Dermis microvascular lymphatic vessel endothelial cell (primary cell): ENCODE measurements at regions not wholly inside any gene's neighbourhood (a gene's known extent, or its start where the extent isn't known, plus 50 kb on each side); places are given as distances from the start of the nearest gene placed in this dataset.
"Not testable (repeated sequence)": the region's sequence is repeated elsewhere in the genome, so short reads cannot be mapped to it uniquely, and the experiment has no call there.

Experiments
- DNase-seq, 2 donors: peaks; one replicate each; pipeline versions ENCODE4 v3.0.0 to v3.0.0-alpha.2; 2010; ENCODE audit warnings: low read depth in 2 of 2

- no peak for DNase-seq
These were observed 72.7 kb upstream of the HSPA9 start for GRCh38 chr5:138647794-138648410.

GRCh38 chr5:138647261-138647788, 72.1 kb upstream of the HSPA9 start:
- DNase-seq: peak in 1 of 2 donors; percentile 26

- DNase-seq: no peak
These were observed 71.5 kb upstream of the HSPA9 start for GRCh38 chr5:138646671-138647070.

GRCh38 chr5:138645778-138646575, 70.8 kb upstream of the HSPA9 start:
- DNase-seq: no peak

GRCh38 chr5:138643040-138643791, 68.0 kb upstream of the HSPA9 start:
- DNase-seq: no peak

- DNase-seq: peak; percentile 40 to 72
These were observed 66.5 kb upstream of the HSPA9 start for GRCh38 chr5:138641547-138642298.

- DNase-seq: no peak
These were observed 65.5 kb upstream of the HSPA9 start for GRCh38 chr5:138640646-138641254.

- no peak for DNase-seq
These were observed 64.9 kb upstream of the HSPA9 start for GRCh38 chr5:138640138-138640537.

GRCh38 chr5:138639326-138639725, 64.1 kb upstream of the HSPA9 start:
- no peak for DNase-seq

- no peak for DNase-seq
These were observed 62.1 kb upstream of the HSPA9 start for GRCh38 chr5:138637256-138637655.

GRCh38 chr5:138636398-138636944, 61.3 kb upstream of the HSPA9 start:
- DNase-seq: no peak

GRCh38 chr5:138635708-138636107, 60.5 kb upstream of the HSPA9 start:
- no peak for DNase-seq

- no peak for DNase-seq
These were observed 60.1 kb upstream of the HSPA9 start for GRCh38 chr5:138635265-138635664.

GRCh38 chr5:138634804-138635203, 59.6 kb upstream of the HSPA9 start:
- not testable (repeated sequence) for DNase-seq

GRCh38 chr5:138632900-138633489, 57.8 kb upstream of the HSPA9 start:
- peak; percentile 77 to 87 for DNase-seq

GRCh38 chr5:138631096-138631928, 56.1 kb upstream of the HSPA9 start:
- no peak for DNase-seq

- no peak for DNase-seq
These were observed 54.2 kb upstream of the HSPA9 start for GRCh38 chr5:138629392-138629791.

GRCh38 chr5:138626333-138626944, 51.2 kb upstream of the HSPA9 start:
- no peak for DNase-seq

GRCh38 chr5:138625134-138625533, 49.9 kb upstream of the HSPA9 start:
- DNase-seq: no peak
